Memory B cell (primary cell): ENCODE measurements at regions not wholly inside any gene's neighbourhood (a gene's known extent, or its start where the extent isn't known, plus 50 kb on each side); places are given as distances from the start of the nearest gene placed in this dataset.

Experiments
- ATAC-seq: fragments of 150-1000 bp; cut with Tn5 transposase; 2 replicates; pipeline ENCODE4 v1.10.0; 2021; ENCODE audit warnings: low read depth, mild to moderate bottlenecking, moderate library complexity
- DNase-seq, 2 donors: peaks; one replicate each; pipeline ENCODE4 v3.0.0; 2022; ENCODE audit warnings: low spot score in 2 of 2
- H3K27ac Mint-ChIP-seq: one replicate; pipeline ENCODE4 v1.8.0; 2022; ENCODE audit warnings: mild to moderate bottlenecking, moderate library complexity, mixed read lengths
- H3K27me3 Mint-ChIP-seq: one replicate; pipeline ENCODE4 v1.8.0; 2022; ENCODE audit warnings: mixed read lengths
- H3K36me3 Mint-ChIP-seq: one replicate; pipeline ENCODE4 v1.8.0; 2022; ENCODE audit warnings: mild to moderate bottlenecking, mixed read lengths
- H3K4me1 Mint-ChIP-seq: one replicate; pipeline ENCODE4 v1.8.0; 2022; ENCODE audit warnings: mixed read lengths
- H3K4me3 Mint-ChIP-seq: one replicate; pipeline ENCODE4 v1.8.0; 2022; ENCODE audit warnings: mild to moderate bottlenecking, moderate library complexity, mixed read lengths
- H3K9me3 Mint-ChIP-seq: one replicate; pipeline ENCODE4 v1.8.0; 2022; ENCODE audit warnings: mixed read lengths

GRCh38 chr7:18222636-18223035, 195.0 kb upstream of the PRPS1L1 start:
- Mint-ChIP-seq H3K36me3 (no peaks in the 10 kb centered on the region), H3K27me3 (no peaks in the 10 kb centered on the region), H3K4me3 (no peak overlapping the region), H3K4me1 (peaks cover 32% of the 10 kb centered on the region), H3K27ac (no peak overlapping the region), H3K9me3 (no peaks in the 10 kb centered on the region)
- DNase-seq: no peak
- ATAC-seq: no peak

GRCh38 chr7:18224138-18224537, 196.5 kb upstream of the PRPS1L1 start:
- Mint-ChIP-seq H3K4me1 (peaks cover 32% of the 10 kb centered on the region), H3K27me3 (no peaks in the 10 kb centered on the region), H3K36me3 (no peaks in the 10 kb centered on the region), H3K4me3 (no peak overlapping the region), H3K9me3 (no peaks in the 10 kb centered on the region), H3K27ac (peak overlapping the region; percentile 60)
- DNase-seq: no peak
- ATAC-seq: no peak

- ATAC-seq: peak; percentile 82
- Mint-ChIP-seq H3K9me3 (no peaks in the 10 kb centered on the region), H3K4me1 (peaks cover 32% of the 10 kb centered on the region), H3K4me3 (peak overlapping the region; percentile 39), H3K27ac (no peak overlapping the region), H3K36me3 (no peaks in the 10 kb centered on the region), H3K27me3 (no peaks in the 10 kb centered on the region)
- no peak for DNase-seq
These were observed 197.4 kb upstream of the PRPS1L1 start for GRCh38 chr7:18225067-18225466.

GRCh38 chr7:18226598-18226997, 199.0 kb upstream of the PRPS1L1 start:
- no peaks in the 10 kb centered on the region for H3K36me3 Mint-ChIP-seq
- H3K27me3 Mint-ChIP-seq: no peaks in the 10 kb centered on the region
- ATAC-seq (no peak), DNase-seq (no peak)
- H3K9me3 Mint-ChIP-seq: no peaks in the 10 kb centered on the region
- no peak overlapping the region for H3K27ac Mint-ChIP-seq
- no peak overlapping the region for H3K4me3 Mint-ChIP-seq
- peaks cover 24% of the 10 kb centered on the region for H3K4me1 Mint-ChIP-seq

- Mint-ChIP-seq H3K36me3 (no peaks in the 10 kb centered on the region), H3K4me3 (no peak overlapping the region), H3K27ac (no peak overlapping the region), H3K27me3 (no peaks in the 10 kb centered on the region), H3K9me3 (no peaks in the 10 kb centered on the region), H3K4me1 (peaks cover 20% of the 10 kb centered on the region)
- DNase-seq: no peak
- ATAC-seq: no peak
These were observed 201.0 kb upstream of the PRPS1L1 start for GRCh38 chr7:18228686-18229085.

GRCh38 chr7:18230271-18230670, 202.6 kb upstream of the PRPS1L1 start:
- no peak for ATAC-seq
- no peak for DNase-seq
- Mint-ChIP-seq H3K36me3 (no peaks in the 10 kb centered on the region), H3K4me3 (no peak overlapping the region), H3K9me3 (no peaks in the 10 kb centered on the region), H3K27me3 (peaks cover 2% of the 10 kb centered on the region), H3K27ac (no peak overlapping the region), H3K4me1 (peaks cover 11% of the 10 kb centered on the region)

- Mint-ChIP-seq H3K27ac (no peak overlapping the region), H3K36me3 (no peaks in the 10 kb centered on the region), H3K4me1 (peaks cover under 1% of the 10 kb centered on the region), H3K27me3 (peaks cover 2% of the 10 kb centered on the region), H3K9me3 (no peaks in the 10 kb centered on the region), H3K4me3 (no peak overlapping the region)
- DNase-seq (no peak), ATAC-seq (no peak)
These were observed 204.2 kb upstream of the PRPS1L1 start for GRCh38 chr7:18231854-18232253.

GRCh38 chr7:18234519-18234918, 206.9 kb upstream of the PRPS1L1 start:
- ATAC-seq (no peak), DNase-seq (no peak)
- no peaks in the 10 kb centered on the region for H3K4me1 Mint-ChIP-seq
- no peak overlapping the region for H3K27ac Mint-ChIP-seq
- H3K27me3 Mint-ChIP-seq: peaks cover 2% of the 10 kb centered on the region
- H3K36me3 Mint-ChIP-seq: no peaks in the 10 kb centered on the region
- no peaks in the 10 kb centered on the region for H3K9me3 Mint-ChIP-seq
- no peak overlapping the region for H3K4me3 Mint-ChIP-seq

- peaks cover 3% of the 10 kb centered on the region for H3K4me1 Mint-ChIP-seq
- H3K36me3 Mint-ChIP-seq: no peaks in the 10 kb centered on the region
- no peak overlapping the region for H3K27ac Mint-ChIP-seq
- H3K9me3 Mint-ChIP-seq: no peaks in the 10 kb centered on the region
- DNase-seq: no peak
- no peak overlapping the region for H3K4me3 Mint-ChIP-seq
- H3K27me3 Mint-ChIP-seq: peaks cover 2% of the 10 kb centered on the region
- no peak for ATAC-seq
These were observed 208.2 kb upstream of the PRPS1L1 start for GRCh38 chr7:18235819-18236218.

GRCh38 chr7:18239212-18239611, 211.6 kb upstream of the PRPS1L1 start:
- DNase-seq (no peak), ATAC-seq (no peak)
- Mint-ChIP-seq H3K4me1 (peaks cover 3% of the 10 kb centered on the region), H3K9me3 (no peaks in the 10 kb centered on the region), H3K4me3 (no peak overlapping the region), H3K36me3 (no peaks in the 10 kb centered on the region), H3K27ac (no peak overlapping the region), H3K27me3 (peaks cover 2% of the 10 kb centered on the region)

GRCh38 chr7:18241543-18242231, 214.0 kb upstream of the PRPS1L1 start:
- no peak overlapping the region for H3K4me3 Mint-ChIP-seq
- ATAC-seq: no peak
- no peaks in the 10 kb centered on the region for H3K36me3 Mint-ChIP-seq
- H3K27me3 Mint-ChIP-seq: no peaks in the 10 kb centered on the region
- DNase-seq: no peak
- H3K27ac Mint-ChIP-seq: no peak overlapping the region
- H3K9me3 Mint-ChIP-seq: peaks cover 2% of the 10 kb centered on the region
- peaks cover 3% of the 10 kb centered on the region for H3K4me1 Mint-ChIP-seq

- Mint-ChIP-seq H3K4me3 (no peak overlapping the region), H3K27me3 (no peaks in the 10 kb centered on the region), H3K9me3 (peaks cover 6% of the 10 kb centered on the region), H3K36me3 (peaks cover 4% of the 10 kb centered on the region), H3K4me1 (peaks cover 3% of the 10 kb centered on the region), H3K27ac (no peak overlapping the region)
- ATAC-seq: no peak
- DNase-seq: no peak
These were observed 216.1 kb upstream of the PRPS1L1 start for GRCh38 chr7:18243731-18244130.

GRCh38 chr7:18250133-18250532, 222.5 kb upstream of the PRPS1L1 start:
- Mint-ChIP-seq H3K4me3 (no peak overlapping the region), H3K9me3 (peaks cover 17% of the 10 kb centered on the region), H3K27ac (no peak overlapping the region), H3K36me3 (peaks cover 7% of the 10 kb centered on the region), H3K4me1 (no peaks in the 10 kb centered on the region), H3K27me3 (no peaks in the 10 kb centered on the region)
- DNase-seq (no peak), ATAC-seq (no peak)

- Mint-ChIP-seq H3K4me3 (no peak overlapping the region), H3K27me3 (no peaks in the 10 kb centered on the region), H3K9me3 (peaks cover 14% of the 10 kb centered on the region), H3K27ac (no peak overlapping the region), H3K36me3 (peaks cover 6% of the 10 kb centered on the region), H3K4me1 (no peaks in the 10 kb centered on the region)
- no peak for DNase-seq
- ATAC-seq: peak; percentile 37
These were observed 230.1 kb upstream of the PRPS1L1 start for GRCh38 chr7:18257711-18258110.

GRCh38 chr7:18262058-18262457, 233.5 kb upstream of the HDAC9 start:
- no peaks in the 10 kb centered on the region for H3K4me1 Mint-ChIP-seq
- H3K27me3 Mint-ChIP-seq: no peaks in the 10 kb centered on the region
- peaks cover 11% of the 10 kb centered on the region for H3K9me3 Mint-ChIP-seq
- no peak overlapping the region for H3K27ac Mint-ChIP-seq
- ATAC-seq: no peak
- peaks cover 4% of the 10 kb centered on the region for H3K36me3 Mint-ChIP-seq
- H3K4me3 Mint-ChIP-seq: no peak overlapping the region
- DNase-seq: no peak
